Cardiac muscle cell (in vitro differentiated cells and primary cell): ENCODE measurements at regions not wholly inside any gene's neighbourhood (a gene's known extent, or its start where the extent isn't known, plus 50 kb on each side); places are given as distances from the start of the nearest gene placed in this dataset.

ENCODE experiments used
- DNase-seq, 2 donors: peaks; one replicate each; pipeline versions ENCODE4 v3.0.0 to v3.0.0-alpha.2; 2010 to 2017; ENCODE audit warnings: low read depth in 1 of 2, low spot score in 1 of 2
- H3K27ac ChIP-seq: fragments of 200-600 bp; sonication (generic); 2 replicates; pipeline ENCODE4 v1.5.1; 2016
- H3K27me3 ChIP-seq: fragments of 200-600 bp; sonication (generic); 2 replicates; pipeline ENCODE4 v1.6.0; 2016; ENCODE audit warnings: control low read depth
- H3K36me3 ChIP-seq: fragments of 200-600 bp; sonication (generic); 2 replicates; pipeline ENCODE4 v1.5.1; 2016; ENCODE audit warnings: control low read depth
- H3K4me1 ChIP-seq: fragments of 200-600 bp; sonication (generic); 2 replicates; pipeline ENCODE4 v1.8.1; 2017; ENCODE audit warnings: low read depth, mild to moderate bottlenecking, mixed run types
- H3K4me3 ChIP-seq: fragments of 200-600 bp; sonication (generic); 2 replicates; pipeline ENCODE4 v1.5.1; 2016; ENCODE audit warnings: mild to moderate bottlenecking
- H3K9me3 ChIP-seq: fragments of 200-600 bp; sonication (generic); 2 replicates; pipeline ENCODE4 v1.5.1; 2017; ENCODE audit warnings: low read depth, mild to moderate bottlenecking, control low read depth
- CTCF ChIP-seq: IDR thresholded peaks from 2 replicates; pipeline ENCODE4 v1.5.1; 2012; ENCODE audit warnings: low read depth, mild to moderate bottlenecking, low read length

GRCh38 chr2:239607517-239608191 lies 206.8 kb upstream of the HDAC4 start:
- H3K27ac ChIP-seq = no peak overlapping the region
- no peak overlapping the region for H3K4me3 ChIP-seq
- no peaks in the 10 kb centered on the region for H3K9me3 ChIP-seq
- no peaks in the 10 kb centered on the region for H3K36me3 ChIP-seq
- no peak for TF ChIP-seq CTCF
- no peak for DNase-seq
- no peaks in the 10 kb centered on the region for H3K27me3 ChIP-seq
- H3K4me1 ChIP-seq = no peaks in the 10 kb centered on the region

GRCh38 chr2:239606741-239607516 lies 206.1 kb upstream of the HDAC4 start:
- H3K9me3 ChIP-seq = no peaks in the 10 kb centered on the region
- no peak for TF ChIP-seq CTCF
- H3K27ac ChIP-seq = no peak overlapping the region
- DNase-seq = no peak
- H3K4me1 ChIP-seq = no peaks in the 10 kb centered on the region
- H3K36me3 ChIP-seq = no peaks in the 10 kb centered on the region
- H3K4me3 ChIP-seq = no peak overlapping the region
- H3K27me3 ChIP-seq = no peaks in the 10 kb centered on the region

GRCh38 chr2:239605976-239606375 lies 205.2 kb upstream of the HDAC4 start:
- H3K27ac ChIP-seq = no peak overlapping the region
- no peaks in the 10 kb centered on the region for H3K36me3 ChIP-seq
- no peaks in the 10 kb centered on the region for H3K27me3 ChIP-seq
- no peaks in the 10 kb centered on the region for H3K9me3 ChIP-seq
- no peak for DNase-seq
- H3K4me1 ChIP-seq = no peaks in the 10 kb centered on the region
- H3K4me3 ChIP-seq = no peak overlapping the region
- TF ChIP-seq CTCF = no peak

GRCh38 chr2:239605409-239605808 lies 204.6 kb upstream of the HDAC4 start:
- Histone ChIP-seq H3K4me3 (no peak overlapping the region), H3K27ac (no peak overlapping the region), H3K9me3 (no peaks in the 10 kb centered on the region), H3K36me3 (no peaks in the 10 kb centered on the region), H3K27me3 (no peaks in the 10 kb centered on the region), H3K4me1 (no peaks in the 10 kb centered on the region)
- no peak for DNase-seq
- no peak for TF ChIP-seq CTCF

GRCh38 chr2:239604861-239605260 lies 204.0 kb upstream of the HDAC4 start:
- H3K4me3 ChIP-seq = no peak overlapping the region
- H3K9me3 ChIP-seq = no peaks in the 10 kb centered on the region
- H3K4me1 ChIP-seq = no peaks in the 10 kb centered on the region
- TF ChIP-seq CTCF = no peak
- no peak overlapping the region for H3K27ac ChIP-seq
- no peaks in the 10 kb centered on the region for H3K27me3 ChIP-seq
- DNase-seq = no peak
- H3K36me3 ChIP-seq = no peaks in the 10 kb centered on the region
